ELR (cell line): ENCODE measurements at regions not wholly inside any gene's neighbourhood (a gene's known extent, or its start where the extent isn't known, plus 50 kb on each side); places are given as distances from the start of the nearest gene placed in this dataset.

Experiments used
- DNase-seq: peaks from one replicate; pipeline ENCODE4 v3.0.0-alpha.2; 2015; ENCODE audit warnings: low read depth

DNA sequence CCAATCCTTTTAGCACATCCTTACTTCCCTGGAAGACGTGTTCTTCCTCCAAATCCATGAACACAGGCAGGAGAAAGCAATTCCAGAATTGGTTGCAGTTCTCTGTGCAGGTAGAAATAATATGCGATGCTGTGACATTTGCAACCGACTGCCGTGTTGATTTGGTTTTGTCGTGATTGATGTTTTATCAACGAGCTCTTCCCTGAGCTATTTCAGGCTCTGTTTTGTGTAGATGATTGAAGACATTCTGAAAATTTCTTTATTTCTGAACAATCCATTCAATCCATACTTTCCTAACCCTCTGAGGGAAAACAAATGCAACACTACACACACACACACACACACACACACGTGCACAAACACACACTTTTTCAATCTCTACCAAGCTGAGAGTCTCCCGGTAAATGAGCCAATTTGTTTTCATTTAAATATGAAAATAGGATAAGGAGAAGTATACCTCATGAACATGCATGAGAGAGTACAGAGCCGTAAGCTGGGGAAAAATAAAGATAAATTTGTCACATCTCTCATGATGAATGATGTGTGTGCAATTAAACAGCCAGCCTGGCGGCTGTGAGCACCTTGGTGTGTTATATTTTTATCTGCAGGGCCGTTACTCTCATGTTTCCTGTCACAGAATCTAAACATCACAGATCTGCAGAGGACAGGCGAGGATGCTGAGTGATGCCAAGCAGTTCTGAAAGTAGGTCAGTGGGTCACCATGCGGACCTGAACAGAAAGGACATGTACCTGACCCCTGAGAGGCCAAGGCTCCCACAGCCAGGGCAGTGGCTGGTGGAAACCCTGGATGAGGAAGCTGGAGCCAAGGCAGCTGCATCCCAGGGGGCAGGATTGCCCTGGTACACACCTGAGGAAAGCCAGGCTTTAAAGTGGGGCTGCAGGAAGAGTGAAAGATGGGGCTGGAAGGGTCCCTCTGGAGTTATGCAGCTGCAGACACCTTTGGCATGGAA, 64.8 kb downstream of the PDCL3 start:
- no peak for DNase-seq

DNA sequence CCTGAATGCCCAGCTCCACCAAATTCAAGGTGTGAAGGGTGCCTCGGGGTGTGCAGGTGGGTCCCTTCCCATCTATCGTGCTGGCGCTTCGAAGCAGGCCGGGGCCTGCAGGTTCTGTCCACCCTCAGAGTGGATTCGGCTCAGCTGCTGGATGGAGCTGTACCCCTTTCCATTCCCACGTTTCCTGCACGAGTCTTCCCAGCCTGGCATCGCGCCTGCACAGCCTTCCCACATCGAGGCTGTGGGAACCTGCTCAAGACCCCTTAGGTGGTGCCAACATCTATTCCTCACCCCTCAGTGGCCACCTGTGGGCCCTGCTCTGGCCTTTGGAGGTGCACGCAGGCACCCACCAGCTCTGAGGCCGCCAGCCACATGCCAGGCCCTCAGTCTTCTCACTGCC, 65.7 kb downstream of the PDCL3 start:
- DNase-seq, result no peak

DNA sequence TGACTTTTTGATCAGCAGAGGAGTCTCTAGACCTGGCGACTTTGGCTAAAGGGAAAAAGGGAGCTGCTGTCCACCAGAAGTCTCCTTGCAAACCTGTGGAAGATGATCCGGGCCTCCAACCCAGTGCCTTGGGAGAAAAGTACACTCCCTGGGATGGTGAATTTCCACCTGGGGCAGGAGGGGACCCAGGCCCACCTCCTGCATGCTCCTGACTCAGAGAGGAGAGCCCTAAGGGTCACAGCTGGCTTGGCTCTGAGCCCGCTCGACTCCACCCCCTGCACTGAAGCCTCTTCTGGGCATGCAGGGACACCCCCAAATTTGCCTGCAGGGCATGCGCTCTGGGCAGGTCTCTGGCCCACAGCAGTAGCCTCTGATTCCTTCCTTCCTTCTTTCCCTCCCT, 66.5 kb downstream of the PDCL3 start:
- no peak for DNase-seq

DNA sequence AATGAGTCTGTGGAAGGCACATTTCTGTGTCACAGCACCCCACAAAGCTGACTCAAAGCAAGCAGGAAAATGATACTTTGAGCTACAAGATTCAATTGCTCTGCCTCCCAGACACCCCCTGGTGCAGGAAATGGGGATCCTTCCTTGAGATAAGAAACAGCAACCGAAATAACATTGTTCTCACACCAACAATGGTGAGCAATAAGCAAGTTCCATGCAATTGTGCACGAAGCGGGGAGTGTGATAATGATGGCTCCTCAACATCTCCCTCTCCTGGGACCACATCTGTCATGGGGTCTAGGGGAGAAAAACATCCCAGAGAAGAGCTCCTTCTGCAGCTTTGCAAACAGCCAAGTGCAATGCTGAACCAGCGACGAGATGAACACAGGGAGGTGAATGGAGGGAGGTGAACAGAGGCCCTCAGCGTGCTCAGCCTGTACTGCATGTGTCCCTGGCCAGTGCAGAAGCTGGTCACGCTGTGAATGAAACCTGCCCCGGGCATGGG, 67.7 kb downstream of the PDCL3 start:
- no peak for DNase-seq

GRCh38 chr2:100632037-100632436, 69.2 kb downstream of the PDCL3 start:
- no peak for DNase-seq

DNA sequence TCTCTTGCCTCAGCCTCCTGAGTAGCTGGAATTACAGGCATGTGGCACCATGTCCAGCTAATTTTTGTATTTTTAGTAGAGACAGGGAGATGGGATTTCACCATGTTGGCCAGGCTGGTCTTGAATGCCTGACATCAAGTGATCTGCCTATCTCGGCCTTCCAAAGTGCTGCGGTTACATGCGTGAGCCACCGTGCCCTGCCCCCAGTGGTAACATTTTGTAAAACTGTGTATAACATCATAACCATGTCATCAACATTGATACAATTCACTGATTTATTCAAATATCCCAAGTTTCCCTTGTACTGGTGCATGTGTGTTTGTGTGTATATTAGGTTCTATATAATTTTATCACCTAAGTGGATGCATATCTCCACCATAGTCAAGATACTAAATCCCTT, 70.0 kb downstream of the PDCL3 start:
- no peak for DNase-seq

DNA sequence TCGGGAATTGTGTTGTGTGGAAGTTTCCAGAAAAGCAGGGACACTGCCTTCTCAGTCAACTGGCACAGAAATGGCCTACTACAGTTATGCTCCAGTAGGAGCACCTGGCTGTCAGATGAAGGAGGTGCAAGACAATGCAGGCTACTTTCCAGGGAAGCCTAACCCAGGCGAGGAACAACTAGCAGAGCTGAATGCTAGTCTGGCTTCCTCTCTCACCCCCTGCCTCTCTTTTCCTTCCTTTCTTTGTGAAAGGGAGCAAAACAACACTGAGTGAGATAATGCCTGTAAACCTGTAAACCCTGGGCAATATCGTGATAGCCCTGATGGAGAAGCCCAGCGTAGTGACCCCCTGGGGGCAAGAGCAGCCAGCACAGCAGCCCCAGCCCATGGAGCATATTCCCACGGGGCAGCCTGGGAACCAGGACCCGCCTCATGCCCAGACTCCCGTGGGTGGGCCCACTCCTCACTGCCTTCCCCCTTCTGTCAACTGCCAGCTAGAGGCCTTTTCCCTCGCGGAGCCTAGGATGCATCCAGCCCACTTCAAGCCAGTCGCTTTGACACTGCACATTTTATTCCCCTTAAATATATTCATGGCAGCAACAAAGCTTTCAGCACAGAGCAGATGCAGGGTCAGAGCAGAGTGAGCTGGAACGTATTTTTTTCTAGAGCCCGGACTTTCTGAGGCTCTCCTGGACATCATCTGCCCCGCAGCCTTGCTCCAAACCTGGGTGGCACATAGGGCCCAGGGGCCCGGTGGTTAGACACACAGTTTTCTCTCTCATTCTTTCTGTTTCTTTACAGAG, 77.0 kb downstream of the PDCL3 start:
- DNase-seq, result no peak

DNA sequence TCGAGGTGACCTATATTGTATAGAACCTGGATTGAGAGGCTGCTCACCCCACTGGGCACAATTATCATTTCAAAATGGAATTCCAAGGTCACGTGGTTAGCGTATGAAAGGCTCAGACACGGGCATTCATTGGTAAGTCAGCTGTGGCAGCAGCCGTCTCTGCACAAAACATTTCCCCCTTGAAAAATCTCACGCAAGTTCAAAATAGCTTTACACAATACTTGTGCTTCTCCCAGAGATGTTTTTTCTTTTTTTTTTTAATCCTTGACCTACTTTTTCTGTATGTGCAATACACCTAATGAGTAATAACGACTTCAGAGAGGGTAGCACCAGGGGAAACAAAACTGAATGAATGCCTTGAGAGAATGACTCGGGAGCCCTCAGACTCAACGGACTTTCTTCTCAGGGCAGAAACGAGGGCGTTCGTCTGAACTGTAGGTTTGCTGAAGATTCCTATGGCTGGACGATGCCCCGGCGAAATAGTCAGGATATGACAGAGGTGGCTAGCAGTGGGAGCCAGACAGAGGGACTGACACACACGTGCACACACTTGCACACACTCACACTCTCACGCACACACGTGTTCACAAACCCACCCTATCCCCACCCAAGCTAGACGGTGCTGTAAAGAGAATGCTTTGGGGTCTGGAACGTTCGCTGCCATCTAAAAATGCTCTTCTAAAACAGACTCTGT, 77.8 kb downstream of the PDCL3 start:
- DNase-seq, result no peak

GRCh38 chr2:100641125-100641435, 78.3 kb downstream of the PDCL3 start:
- no peak for DNase-seq

DNA sequence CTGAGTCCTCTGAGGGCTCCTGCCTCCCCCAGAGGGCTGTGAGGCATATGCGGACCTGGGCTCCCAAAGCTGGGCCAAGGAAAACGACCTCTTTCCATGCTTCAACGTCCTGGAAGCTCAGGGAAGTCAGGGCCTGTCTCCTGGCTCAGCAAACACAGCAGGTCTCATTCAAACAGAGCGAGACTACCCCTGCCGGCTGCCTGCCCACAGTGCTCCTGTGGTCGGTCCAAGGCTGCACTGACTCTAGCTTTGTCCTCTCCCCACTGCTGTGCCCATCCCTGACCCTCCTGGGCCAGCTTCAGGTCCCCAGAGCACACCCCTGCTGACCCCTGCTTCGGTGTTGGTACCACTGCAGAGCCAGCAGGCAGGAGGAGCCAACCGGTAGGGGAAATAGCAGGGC, 79.6 kb downstream of the PDCL3 start:
- DNase-seq, result no peak

GRCh38 chr2:100643467-100643866, 80.7 kb downstream of the PDCL3 start:
- no peak for DNase-seq

DNA sequence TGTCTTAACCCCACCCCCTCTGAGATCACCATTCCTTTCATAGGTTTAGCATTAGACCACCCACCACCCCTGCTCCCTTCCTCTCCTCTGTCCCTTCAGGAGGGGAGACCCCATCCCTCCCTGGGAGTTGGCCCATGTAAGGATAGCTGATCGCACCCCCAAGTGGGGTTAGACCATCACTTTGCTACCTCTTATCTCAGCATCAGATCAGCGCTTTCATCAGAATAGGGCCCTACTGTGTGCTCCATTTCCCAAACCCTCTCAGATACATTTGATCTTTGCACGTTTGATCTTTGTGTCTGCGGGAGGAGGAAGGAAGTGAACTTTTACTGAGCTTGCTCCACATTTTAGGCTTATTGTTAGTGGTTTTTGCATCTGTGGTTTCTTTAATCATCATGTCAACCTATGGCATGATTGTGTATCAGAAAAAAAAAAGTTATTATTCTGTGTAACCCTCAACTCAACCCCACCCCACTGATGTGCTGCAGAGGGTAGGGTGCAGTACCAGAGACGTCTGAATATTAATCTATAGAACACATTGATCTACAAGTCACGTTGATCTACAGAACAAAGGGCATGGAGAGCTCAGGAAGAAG, 81.2 kb downstream of the PDCL3 start:
- DNase-seq, result no peak

- DNase-seq, result no peak
These were observed 83.1 kb downstream of the PDCL3 start for GRCh38 chr2:100645695-100646429.

DNA sequence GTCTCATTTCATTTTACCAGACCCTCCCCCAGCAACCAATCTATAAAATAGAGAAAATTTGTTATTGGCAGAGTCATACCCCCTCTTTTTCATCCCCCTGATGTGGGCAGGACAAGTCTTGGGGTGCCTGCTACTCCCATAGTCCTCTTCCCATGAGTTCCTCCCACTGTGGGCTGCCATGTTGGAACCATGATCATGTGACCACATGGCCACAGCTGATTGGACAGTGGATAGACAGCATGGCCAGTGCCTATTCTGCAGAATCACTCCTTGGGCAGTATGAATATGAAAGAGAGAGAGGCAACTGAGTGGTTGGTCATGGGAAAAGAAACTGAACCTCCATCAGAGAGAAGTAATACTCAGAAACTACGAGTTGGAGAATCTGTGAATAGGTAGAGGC, 84.9 kb downstream of the PDCL3 start:
- DNase-seq, result no peak

GRCh38 chr2:100650151-100650550, 87.4 kb downstream of the PDCL3 start:
- no peak for DNase-seq

DNA sequence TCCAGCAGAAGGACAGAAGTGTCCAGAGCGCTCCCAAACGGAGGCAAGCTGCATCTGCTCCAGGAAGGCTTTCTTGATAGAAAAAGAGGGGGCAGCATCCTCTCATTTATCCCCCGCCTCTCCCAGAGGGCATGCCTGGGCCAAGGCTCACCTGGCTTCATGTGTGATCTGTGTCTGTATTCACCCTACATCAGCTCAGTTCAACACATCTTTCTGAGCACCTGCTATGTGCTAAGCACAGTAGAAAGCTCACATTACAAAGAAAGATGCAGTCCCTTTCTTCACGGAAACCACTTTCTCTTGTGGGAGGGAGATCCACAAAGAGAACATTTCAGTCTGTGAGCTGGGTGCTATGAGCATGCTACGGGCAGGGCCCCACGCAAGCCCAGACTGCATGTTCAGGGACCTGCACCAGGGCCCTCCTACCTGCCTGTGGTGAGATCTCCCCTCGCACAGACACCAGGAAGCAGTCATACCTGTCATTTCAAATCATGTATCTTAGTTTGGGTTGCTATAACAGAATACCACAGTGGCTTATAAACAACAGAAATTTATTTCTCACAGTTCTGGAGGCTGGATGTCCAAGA, 90.7 kb downstream of the PDCL3 start:
- DNase-seq, result no peak

GRCh38 chr2:100654611-100655010, 91.8 kb downstream of the PDCL3 start:
- no peak for DNase-seq

DNA sequence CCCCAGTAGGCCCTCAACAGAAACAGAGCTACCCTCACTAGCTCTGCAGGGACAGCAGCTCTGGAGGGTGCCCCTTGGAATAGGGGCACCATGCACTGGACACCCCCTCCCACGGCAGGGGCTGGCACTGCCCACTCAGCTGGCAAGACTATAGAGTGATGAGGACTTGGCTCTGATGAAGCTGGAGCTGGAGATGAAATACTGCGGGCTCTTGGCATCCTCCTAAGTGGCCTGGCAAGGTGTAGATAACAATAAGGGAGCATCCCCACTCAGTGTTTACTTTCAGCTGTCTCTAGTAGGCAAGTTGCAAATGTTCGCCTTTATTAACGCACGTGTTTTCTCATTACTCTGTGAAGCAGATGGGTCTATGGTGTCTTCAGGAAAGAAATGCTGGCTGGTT, 92.7 kb downstream of the PDCL3 start:
- DNase-seq, result no peak

- DNase-seq, result no peak
These were observed 93.2 kb downstream of the PDCL3 start for GRCh38 chr2:100655936-100656534.

DNA sequence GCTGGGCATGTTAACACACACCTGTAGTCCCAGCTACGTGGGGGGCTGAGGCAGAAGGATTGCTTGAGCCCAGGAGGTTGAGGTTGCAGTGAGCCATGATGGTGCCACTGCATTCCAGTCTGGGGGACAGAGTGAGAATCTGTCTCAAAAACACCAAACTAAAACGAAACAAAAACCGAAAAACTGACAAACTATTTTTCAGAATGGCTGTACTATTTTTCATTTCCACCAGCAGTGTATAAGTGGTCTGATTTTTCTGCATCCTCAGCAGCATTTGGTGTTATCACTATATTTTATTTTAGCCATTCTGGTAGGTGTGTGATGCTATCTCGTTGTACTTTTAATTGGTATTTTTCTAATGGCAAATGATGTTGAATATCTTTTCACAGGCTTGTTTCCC, 95.2 kb downstream of the PDCL3 start:
- no peak for DNase-seq
